Keratinocyte (primary cell): ENCODE measurements at regions not wholly inside any gene's neighbourhood (a gene's known extent, or its start where the extent isn't known, plus 50 kb on each side); places are given as distances from the start of the nearest gene placed in this dataset.

Source experiments
- DNase-seq: peaks from one replicate; pipeline ENCODE4 v3.0.0-alpha.2; 2011; ENCODE audit warnings: low read depth, missing footprints, low spot score
- FAIRE-seq: peaks from 2 replicates; lab custom pipeline; 2011; peaks lifted over from hg19 to GRCh38; lab: Jason Lieb, UNC
- H2AFZ ChIP-seq: 2 replicates; pipeline ENCODE4 v1.6.0; 2012; ENCODE audit warnings: low read length, control low read depth, inconsistent platforms; ENCODE audit not compliant: control insufficient read depth
- H3K27ac ChIP-seq: 2 replicates; pipeline ENCODE4 v1.5.1; 2011; ENCODE audit warnings: low read length; ENCODE audit not compliant: control insufficient read depth, insufficient read depth
- H3K27me3 ChIP-seq: 3 replicates; pipeline ENCODE4 v1.6.0; 2011; ENCODE audit warnings: low read length; ENCODE audit not compliant: control insufficient read depth, insufficient read depth; ENCODE audit errors: extremely low read depth
- H3K36me3 ChIP-seq, 2 experiments: 2 replicates in 1 of 2; 3 replicates in 1 of 2; pipeline ENCODE4 v1.5.1; 2011; ENCODE audit warnings: low read length in 2 of 2, mild to moderate bottlenecking in 1 of 2; ENCODE audit not compliant: control insufficient read depth in 2 of 2, insufficient read depth in 2 of 2; ENCODE audit errors: extremely low read depth in 1 of 2
- H3K4me1 ChIP-seq: 3 replicates; pipeline ENCODE4 v1.5.1; 2011; ENCODE audit warnings: low read length; ENCODE audit not compliant: control insufficient read depth, insufficient read depth; ENCODE audit errors: extremely low read depth
- H3K4me2 ChIP-seq: 3 replicates; pipeline ENCODE4 v1.6.0; 2011; ENCODE audit warnings: low read depth, low read length; ENCODE audit not compliant: control insufficient read depth, insufficient read depth; ENCODE audit errors: extremely low read depth
- H3K4me3 ChIP-seq, 3 experiments: fragments of 200-600 bp in 1 of 3; sonication (generic) in 1 of 3; 2 replicates in 2 of 3; 3 replicates in 1 of 3; pipeline ENCODE4 v1.5.1; 2011 to 2016; ENCODE audit warnings: low read length in 3 of 3, mild to moderate bottlenecking in 3 of 3, control low read depth in 2 of 3, inconsistent platforms in 1 of 3, low read depth in 1 of 3, mixed read lengths in 1 of 3, mixed run types in 1 of 3, moderate library complexity in 1 of 3; ENCODE audit not compliant: control insufficient read depth in 2 of 3, insufficient read depth in 2 of 3; ENCODE audit errors: extremely low read depth in 1 of 3
- H3K79me2 ChIP-seq: 2 replicates; pipeline ENCODE4 v1.6.0; 2012; ENCODE audit warnings: low read length; ENCODE audit not compliant: control insufficient read depth, insufficient read depth
- H3K9ac ChIP-seq: 3 replicates; pipeline ENCODE4 v1.6.0; 2011; ENCODE audit warnings: low read length; ENCODE audit not compliant: control insufficient read depth, insufficient read depth; ENCODE audit errors: extremely low read depth
- H3K9me1 ChIP-seq: 3 replicates; pipeline ENCODE4 v1.6.0; 2011; ENCODE audit warnings: low read length; ENCODE audit not compliant: control insufficient read depth, insufficient read depth; ENCODE audit errors: extremely low read depth
- H3K9me3 ChIP-seq: 2 replicates; pipeline ENCODE4 v1.5.1; 2012; ENCODE audit warnings: low read depth, low read length; ENCODE audit not compliant: control insufficient read depth
- H4K20me1 ChIP-seq: 3 replicates; pipeline ENCODE4 v1.6.0; 2011; ENCODE audit warnings: low read length; ENCODE audit not compliant: control insufficient read depth, insufficient read depth; ENCODE audit errors: extremely low read depth
- EZH2 ChIP-seq: IDR thresholded peaks from one replicate; pipeline ENCODE4 v1.6.1; 2012; ENCODE audit warnings: inconsistent platforms, mild to moderate bottlenecking, low read length, moderate library complexity
- dilution Hi-C: fragments of 300-500 bp; cut with MboI; formaldehyde crosslinking; loops from one replicate; pipeline ENCODE4 v1.7.0; 2020; ENCODE audit warnings: low sequenced_read_pairs; ENCODE audit not compliant: extremely low pct_ligation_motif_present
- TF ChIP-seq, protein P1 (sequence below), 3 experiments: IDR thresholded peaks in 1 of 3; conservative IDR thresholded peaks in 1 of 3; optimal IDR thresholded peaks in 1 of 3; 2 replicates in 2 of 3; 3 replicates in 1 of 3; pipeline versions ENCODE3 to v1.5.1; 2011; ENCODE audit warnings: low read length in 3 of 3, mild to moderate bottlenecking in 3 of 3, moderate library complexity in 2 of 3, control low read depth in 1 of 3, inconsistent platforms in 1 of 3; ENCODE audit not compliant: insufficient read depth in 2 of 3; ENCODE audit errors: extremely low read depth in 1 of 3

- no peaks in the 10 kb centered on the region for H3K9me3 ChIP-seq
- no peak overlapping the region for H2AFZ ChIP-seq
- H3K4me1 ChIP-seq = no peaks in the 10 kb centered on the region
- H3K4me2 ChIP-seq = no peak overlapping the region
- TF ChIP-seq EZH2 = no peak
- TF ChIP-seq, protein P1, sequence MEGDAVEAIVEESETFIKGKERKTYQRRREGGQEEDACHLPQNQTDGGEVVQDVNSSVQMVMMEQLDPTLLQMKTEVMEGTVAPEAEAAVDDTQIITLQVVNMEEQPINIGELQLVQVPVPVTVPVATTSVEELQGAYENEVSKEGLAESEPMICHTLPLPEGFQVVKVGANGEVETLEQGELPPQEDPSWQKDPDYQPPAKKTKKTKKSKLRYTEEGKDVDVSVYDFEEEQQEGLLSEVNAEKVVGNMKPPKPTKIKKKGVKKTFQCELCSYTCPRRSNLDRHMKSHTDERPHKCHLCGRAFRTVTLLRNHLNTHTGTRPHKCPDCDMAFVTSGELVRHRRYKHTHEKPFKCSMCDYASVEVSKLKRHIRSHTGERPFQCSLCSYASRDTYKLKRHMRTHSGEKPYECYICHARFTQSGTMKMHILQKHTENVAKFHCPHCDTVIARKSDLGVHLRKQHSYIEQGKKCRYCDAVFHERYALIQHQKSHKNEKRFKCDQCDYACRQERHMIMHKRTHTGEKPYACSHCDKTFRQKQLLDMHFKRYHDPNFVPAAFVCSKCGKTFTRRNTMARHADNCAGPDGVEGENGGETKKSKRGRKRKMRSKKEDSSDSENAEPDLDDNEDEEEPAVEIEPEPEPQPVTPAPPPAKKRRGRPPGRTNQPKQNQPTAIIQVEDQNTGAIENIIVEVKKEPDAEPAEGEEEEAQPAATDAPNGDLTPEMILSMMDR (optimal IDR thresholded peaks at IDR 0.05 in 1 of 3, IDR thresholded peaks at IDR 0.05 in 1 of 3, conservative IDR thresholded peaks at IDR 0.05 in 1 of 3; ENCODE audit: extremely low read depth in 1 of 3, insufficient read depth in 2 of 3, low read length in 3 of 3) = no peak
- dilution Hi-C loops = no loop called here
- no peaks in the 10 kb centered on the region for H3K36me3 ChIP-seq
- no peaks in the 10 kb centered on the region for H4K20me1 ChIP-seq
- H3K4me3 ChIP-seq = no peak overlapping the region
- no peak overlapping the region for H3K9ac ChIP-seq
- H3K27ac ChIP-seq = no peak overlapping the region
- H3K27me3 ChIP-seq = no peaks in the 10 kb centered on the region
- no peaks in the 10 kb centered on the region for H3K9me1 ChIP-seq
- FAIRE-seq (no peak), DNase-seq (no peak)
- H3K79me2 ChIP-seq = no peaks in the 10 kb centered on the region
Observed at GRCh38 chr13:106232681-106233080, 302.8 kb downstream of the EFNB2 start.

DNA sequence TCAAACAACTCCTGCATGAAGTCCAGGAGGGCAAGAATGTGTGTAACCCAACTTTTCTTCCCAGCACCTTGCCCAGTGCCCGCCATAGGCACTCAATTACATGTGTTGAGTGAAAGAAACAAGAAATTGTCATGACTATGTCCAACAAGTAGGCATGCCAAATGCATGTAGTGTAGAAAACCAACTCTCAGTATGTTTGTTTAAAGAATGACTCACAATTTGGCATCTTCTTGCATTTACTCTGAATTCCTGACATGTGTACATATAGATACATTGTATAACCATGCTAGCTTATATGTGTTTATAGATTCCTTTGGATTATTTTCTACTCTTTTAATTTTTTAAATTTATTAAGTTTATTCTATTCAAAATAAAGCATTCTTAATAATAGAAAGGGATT is 305.0 kb downstream of the EFNB2 start:
- no peak for TF ChIP-seq EZH2
- TF ChIP-seq, protein P1 (optimal IDR thresholded peaks at IDR 0.05 in 1 of 3, IDR thresholded peaks at IDR 0.05 in 1 of 3, conservative IDR thresholded peaks at IDR 0.05 in 1 of 3; ENCODE audit: extremely low read depth in 1 of 3, insufficient read depth in 2 of 3, low read length in 3 of 3) = no peak
- H2AFZ ChIP-seq = no peak overlapping the region
- H3K9me1 ChIP-seq = no peaks in the 10 kb centered on the region
- H3K79me2 ChIP-seq = no peaks in the 10 kb centered on the region
- no peaks in the 10 kb centered on the region for H3K27me3 ChIP-seq
- no peak overlapping the region for H3K27ac ChIP-seq
- DNase-seq = no peak
- dilution Hi-C loops = no loop called here
- H3K4me2 ChIP-seq = no peak overlapping the region
- no peak overlapping the region for H3K4me3 ChIP-seq
- H3K36me3 ChIP-seq = no peaks in the 10 kb centered on the region
- H3K9ac ChIP-seq = no peak overlapping the region
- no peaks in the 10 kb centered on the region for H4K20me1 ChIP-seq
- H3K9me3 ChIP-seq = no peaks in the 10 kb centered on the region
- no peaks in the 10 kb centered on the region for H3K4me1 ChIP-seq
- FAIRE-seq = peak; percentile 13
